CD4-positive, alpha-beta T cell treated with Interleukin-15 for 4 hours (primary cell): ENCODE measurements at regions not wholly inside any gene's neighbourhood (a gene's known extent, or its start where the extent isn't known, plus 50 kb on each side); places are given as distances from the start of the nearest gene placed in this dataset.

Source experiments
- DNase-seq: peaks from one replicate; pipeline ENCODE4 v3.0.0-alpha.2; 2020; ENCODE audit warnings: low spot score

DNA sequence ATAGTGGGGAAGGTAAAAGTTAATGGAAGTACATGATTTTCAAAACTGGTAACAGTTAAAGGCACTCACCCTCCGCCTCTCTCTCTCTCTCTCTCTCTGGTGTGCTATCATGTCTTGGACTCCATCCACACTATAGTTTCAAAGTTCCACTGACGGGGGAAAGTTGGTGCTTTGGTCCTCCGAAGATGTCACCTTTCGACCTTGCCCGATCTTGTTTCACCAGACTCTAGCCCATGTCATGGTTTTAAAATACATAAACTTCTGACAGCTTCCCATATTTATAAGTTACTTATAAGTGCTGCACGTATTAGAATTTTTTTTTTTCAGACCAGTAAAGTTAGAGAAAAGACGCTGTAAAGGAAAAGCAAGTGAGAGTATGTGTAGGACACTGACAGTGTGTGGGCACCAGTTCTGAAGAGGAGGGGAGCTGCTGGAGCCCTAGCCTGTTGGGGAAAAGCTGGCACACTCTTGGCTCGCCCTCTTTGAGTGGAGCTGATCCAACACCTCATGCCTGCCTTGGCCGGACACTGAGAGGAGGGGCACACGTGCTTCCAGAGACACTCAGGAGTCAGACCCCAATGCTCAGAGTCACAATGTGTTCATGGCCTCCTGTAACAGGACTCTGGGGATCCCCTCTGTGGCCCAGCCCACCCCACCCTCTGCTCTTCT, 200.5 kb upstream of the TPM1 start:
- no peak for DNase-seq

DNA sequence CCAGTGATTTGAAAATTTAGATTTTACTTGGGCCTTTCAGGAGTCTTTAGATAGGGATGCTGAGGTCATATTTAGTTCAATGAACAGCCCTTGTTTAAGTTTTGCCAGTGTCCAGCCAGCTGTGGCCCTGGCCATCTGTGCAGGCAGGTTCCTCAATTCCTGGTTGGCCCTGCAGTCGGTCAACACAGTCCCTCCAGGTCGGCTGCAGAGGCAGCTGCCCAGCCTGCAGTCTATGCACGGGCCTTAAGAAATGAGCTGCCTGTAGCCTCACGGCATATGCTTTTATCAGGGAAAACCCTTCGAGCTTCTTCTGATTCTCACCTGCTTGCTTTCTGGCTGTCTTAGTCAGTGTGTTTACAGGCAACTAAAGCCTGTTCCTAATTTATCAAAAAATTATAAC, 199.2 kb upstream of the TPM1 start:
- DNase-seq: no peak

DNA sequence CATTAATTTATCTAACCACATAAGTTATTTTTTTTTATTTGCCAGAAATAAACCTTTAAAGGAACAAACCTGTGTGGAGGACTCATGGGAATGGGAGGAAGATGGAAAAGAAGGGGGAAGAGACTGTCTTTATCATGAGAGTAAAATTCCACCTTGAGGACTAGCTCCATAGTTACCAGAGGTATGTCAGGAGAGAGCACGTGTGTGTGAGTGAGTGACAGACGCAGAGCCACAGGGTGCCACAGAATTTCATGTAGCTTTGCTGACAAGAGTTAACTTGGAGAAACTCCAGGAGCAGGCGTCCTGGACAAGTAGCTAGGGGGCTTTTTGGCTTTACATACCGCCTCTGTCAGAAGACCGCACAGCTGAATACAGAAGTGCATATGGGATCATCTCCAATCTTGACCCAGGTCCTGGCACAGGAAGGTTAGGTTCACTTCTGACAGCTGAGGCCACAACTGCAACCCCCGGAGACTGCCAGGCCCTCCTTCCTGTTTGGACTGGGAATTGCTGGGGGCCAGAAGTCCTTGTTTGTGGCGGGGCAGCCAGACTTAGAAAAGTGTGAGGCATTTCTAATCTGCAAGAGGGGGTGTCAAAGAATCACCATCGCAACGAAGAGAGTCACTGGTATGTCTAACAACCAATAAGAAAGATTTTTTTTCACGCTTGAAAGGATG, 197.8 kb upstream of the TPM1 start:
- no peak for DNase-seq

DNA sequence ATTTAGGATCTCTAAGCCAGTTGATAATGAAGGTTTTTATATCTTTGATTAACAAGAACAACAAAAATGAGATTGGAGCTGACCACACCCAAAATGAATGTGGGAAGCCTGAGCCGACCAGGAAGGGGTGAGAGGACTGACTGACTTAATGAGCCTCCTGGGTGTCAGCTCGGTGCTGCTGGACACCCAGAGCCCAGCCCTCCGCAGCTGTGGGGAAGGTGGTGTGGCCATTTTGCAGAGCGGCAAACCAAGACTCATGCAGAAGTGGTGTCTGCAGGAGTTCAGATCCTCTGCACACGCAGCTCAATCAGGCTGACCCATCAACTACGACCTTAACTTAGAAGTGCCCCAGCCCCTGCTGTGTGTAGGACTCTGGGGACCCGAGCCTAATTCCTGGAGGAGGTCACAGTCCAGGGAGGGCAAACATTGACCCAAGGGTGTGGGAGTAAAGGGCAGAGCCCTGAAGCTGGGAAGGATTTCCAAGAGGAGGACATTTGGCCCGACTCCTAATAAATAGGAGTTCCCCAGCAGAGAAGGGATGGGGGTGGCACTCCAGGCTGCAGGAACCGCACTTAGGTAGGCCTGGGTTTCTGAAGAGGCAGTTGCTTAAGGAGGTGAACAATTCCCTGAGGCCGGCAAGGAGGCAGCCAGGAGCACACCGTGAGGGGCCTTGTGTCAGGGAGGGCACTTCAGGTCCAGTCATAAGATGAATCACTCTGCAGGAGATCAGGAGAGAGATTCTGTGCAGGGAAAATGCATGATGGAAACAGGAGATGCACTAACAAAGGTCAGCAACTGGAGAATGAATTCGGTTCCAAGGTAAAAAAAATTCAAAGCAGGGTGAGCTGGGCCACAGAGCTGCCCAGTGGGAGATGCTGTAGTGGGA, 197.1 kb upstream of the TPM1 start:
- no peak for DNase-seq

DNA sequence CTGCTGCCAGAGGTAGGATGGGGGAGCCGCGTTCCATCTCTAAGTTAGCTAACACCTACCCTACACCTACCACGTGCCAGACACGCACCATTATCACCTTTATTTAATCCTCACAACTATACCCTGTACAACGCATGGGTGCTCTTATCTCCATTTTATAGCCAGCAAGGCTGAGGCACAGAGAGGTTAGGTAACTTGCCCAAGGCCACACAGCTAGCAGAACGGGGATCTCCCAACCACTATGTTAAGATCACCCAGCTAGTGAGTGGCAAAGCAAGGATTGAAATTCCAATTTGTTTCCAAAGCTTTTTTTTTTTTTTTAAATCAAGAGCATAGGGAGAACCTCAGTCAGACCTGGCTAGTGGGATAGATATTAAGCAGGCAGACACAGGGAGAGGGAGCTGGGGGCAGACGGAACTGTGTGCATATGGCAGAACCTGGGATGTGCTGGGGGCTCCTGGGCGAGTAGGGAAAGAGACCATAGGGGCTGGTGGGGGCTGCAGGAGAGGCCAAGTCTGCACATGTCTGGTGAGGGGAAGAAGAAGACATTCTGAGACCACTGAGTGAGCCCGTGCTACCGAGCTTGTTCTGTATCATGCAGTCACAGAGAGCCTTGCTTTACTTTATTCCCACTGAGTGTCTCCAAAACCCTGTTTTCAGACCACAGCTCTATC, 196.3 kb upstream of the TPM1 start:
- no peak for DNase-seq

DNA sequence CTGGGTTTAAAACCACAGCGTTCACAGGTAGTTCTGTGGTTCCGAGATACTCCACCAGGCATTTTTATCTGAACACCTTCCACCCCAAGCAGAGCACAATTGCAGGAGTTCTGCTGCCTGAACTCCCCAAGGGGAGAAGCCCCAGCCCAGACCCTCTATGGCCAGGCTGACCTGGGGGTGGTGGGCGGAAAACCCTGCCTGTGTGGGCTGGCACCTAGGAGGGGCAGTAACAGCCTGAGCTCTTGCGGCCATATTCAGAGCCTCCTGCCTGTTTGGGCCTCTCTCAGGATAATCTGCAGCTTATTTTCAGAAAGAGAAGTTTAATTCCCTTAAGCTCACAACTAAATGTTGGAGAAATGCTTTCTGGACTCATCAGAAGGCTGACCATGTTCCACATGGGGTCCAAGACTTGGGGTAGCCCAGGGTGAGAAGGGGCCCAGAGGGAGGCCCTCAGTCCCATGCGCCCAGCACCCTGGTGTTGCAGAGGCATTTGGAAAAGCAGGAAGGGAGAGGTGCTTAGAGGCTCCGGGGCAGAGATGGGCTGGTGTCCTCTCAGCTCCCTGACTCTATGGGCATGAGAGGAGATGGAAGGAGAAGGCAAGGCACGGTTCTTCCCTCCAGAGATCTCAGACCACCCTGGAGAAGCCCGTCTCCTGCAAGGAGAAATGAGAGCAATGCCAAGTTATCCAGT, 195.6 kb upstream of the TPM1 start:
- no peak for DNase-seq

DNA sequence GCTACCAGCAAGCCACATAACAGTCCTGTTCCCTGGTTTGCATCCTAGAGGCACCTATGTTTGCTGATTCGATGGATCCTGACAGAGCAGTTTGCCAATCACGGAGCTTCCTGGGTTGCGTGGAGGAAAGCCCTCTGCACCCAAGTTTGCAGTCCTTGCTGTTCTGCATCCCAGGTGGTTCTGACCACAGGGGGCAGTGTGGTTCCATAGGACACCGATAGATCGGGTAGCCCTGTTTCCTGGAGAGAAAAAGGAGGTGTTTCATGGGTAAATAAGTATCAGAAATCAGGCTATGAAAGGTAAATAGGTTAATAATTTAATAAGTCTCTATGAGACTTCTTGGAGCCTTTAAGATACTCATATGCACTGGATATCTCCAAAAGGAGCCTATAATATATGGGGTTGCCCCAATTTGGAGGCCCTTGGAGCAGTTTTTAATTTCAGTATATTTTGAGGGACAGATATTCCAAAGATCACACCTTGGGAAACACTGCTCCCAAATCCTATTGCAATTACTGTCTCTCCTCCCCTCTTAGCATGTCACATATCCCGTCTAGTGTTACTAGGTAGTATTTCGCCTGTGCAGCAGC, 194.6 kb upstream of the TPM1 start:
- DNase-seq: peak; percentile 23

DNA sequence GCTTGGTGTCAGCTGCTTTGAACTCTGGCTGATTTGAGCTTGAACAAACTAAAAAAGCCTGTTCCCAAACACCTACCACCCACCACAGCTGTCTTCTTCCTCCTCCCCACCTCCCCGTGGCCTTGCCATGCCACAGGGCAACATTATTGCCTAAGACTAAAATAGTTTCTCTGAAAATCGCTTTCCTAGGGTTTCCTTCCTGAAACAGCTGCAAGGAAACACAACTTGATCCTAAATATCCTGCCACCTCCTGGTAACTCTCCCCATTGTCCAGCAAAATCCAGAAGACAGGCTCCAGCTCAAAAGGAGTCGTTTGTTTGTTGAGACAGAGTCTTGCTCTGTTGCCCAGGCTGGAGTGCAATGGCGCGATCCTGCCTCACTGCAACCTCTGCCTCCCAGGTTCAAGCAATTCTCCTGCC, 193.9 kb upstream of the TPM1 start:
- DNase-seq: no peak

DNA sequence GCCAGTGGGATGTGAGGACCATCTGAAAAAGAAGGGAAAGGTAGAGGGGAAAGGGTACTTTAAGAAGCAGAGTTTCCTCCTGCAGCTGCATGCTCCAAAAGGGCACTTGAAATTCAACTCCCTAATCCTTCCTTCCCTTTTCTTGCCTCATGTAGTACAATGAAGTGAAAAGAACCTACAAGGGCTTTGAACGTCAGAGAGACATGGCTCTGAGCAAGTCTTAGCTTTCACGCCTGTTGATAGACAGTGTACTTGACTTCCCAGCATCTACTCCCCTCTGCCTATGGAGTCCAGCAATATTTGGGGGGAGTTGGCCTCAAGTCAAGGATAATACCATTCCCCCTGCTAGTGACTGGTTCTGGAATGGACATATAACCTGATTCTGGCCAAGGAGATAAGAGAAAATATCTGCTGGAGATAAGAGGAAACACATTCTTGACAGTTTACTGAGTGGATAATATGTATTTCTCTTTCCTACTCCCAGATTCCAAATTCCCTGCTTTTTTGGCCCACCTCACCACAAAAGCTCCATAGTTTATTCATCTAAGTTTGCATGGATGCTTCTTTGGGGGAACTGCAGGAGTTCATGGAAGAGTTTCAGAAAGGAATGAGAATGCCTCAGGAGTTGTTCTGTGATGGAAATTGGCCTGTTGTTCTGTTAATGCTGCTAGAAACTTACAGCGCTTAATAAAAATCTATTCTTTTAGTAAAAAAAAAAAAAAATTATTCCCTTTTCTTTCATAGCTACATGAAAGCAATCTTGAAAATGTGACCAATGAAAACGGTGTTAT, 193.0 kb upstream of the TPM1 start:
- DNase-seq: no peak

DNA sequence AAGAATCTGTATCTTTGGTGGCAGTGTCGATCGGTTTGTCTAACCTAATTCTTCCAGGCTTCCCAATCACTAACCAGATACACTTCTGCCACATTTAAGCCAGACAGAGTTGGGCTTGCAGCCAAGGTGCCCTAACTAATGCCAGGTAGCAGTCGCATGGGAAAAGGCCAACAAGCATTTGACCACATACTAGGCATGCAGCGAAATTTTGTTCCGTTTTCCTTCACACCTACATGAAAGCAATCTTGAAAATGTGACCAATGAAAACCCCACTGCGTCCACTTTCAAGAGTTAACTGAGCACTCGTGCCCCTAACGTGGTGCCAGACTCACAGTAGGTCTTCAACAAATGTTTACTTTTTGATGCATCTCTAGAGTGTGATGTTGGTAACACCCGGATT, 192.2 kb upstream of the TPM1 start:
- DNase-seq: no peak

DNA sequence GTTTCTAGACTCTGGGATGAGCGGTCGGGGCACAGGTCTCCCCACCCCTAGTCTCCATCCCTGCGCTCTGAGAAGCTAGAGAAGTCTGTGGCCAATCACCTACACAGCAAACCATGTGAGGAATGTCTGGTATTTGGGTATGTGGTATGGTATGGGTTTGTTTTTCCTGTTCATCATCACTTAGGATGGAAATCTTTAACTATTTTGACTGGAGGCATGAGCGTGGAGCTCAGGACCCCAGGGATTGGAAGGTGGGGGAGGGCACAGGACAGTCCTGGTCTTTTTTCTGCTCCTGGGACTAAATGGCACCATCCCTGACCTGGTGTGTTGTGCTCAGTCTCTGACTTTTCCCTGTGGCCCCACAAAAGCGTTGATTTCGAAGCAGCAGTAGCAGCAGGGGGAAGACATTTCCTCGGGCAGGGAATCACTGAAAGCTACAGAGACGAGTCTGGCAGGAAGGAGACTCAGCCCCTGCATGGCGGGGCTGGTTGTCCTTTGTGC, 191.7 kb upstream of the TPM1 start:
- DNase-seq: no peak

DNA sequence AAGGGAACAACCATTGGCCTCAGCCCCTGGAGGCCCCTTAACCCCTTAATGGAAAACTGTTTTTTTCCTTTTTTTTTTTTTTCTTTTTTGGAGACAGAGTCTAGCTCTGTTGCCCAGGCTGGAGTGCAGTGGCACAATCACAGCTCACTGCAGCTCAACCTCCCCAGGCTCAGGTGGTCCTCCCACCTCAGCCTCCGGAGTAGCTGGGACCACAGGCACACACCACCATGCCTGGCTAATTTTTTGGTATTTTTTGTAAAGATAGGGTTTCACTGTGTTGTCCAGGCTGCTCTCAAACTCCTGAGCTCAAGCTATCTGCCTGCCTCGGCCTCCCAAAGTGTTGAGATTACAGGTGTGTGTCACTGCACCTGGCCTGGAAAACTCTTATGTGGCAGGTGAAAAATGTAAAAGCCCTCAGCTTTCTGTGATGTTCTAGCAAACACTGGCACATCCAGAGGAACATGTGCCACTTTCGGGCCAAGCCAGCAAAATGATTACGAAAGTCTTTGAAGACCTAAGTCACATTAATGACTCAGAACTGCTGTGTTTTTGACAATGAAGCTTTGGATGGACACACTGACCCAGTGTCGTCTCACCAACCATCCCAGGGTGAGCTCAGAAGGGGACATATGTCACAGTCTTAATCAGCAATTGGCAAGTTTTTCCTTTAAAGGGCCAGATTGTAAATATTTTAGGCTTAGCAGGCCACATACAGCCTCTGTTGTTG, 189.3 kb upstream of the TPM1 start:
- DNase-seq: no peak

DNA sequence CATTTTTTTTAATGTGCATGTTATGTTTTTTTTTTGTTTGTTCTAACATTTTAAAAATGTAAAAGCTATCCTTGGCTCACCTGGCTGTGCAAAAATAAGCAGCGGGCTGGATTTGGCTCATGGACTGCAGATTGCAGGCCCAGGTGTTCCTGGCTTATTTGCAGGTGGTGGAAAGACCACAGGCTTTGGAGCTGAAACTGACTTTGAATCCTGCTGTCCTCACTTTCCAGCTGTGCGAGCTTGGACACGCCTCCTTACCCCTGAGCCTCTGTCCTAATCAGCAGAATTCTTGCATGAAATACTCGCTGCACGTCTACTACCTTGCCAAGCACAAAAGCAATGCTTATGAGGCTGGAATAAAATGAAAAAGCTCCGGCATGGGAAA, 188.7 kb upstream of the TPM1 start:
- DNase-seq: no peak

DNA sequence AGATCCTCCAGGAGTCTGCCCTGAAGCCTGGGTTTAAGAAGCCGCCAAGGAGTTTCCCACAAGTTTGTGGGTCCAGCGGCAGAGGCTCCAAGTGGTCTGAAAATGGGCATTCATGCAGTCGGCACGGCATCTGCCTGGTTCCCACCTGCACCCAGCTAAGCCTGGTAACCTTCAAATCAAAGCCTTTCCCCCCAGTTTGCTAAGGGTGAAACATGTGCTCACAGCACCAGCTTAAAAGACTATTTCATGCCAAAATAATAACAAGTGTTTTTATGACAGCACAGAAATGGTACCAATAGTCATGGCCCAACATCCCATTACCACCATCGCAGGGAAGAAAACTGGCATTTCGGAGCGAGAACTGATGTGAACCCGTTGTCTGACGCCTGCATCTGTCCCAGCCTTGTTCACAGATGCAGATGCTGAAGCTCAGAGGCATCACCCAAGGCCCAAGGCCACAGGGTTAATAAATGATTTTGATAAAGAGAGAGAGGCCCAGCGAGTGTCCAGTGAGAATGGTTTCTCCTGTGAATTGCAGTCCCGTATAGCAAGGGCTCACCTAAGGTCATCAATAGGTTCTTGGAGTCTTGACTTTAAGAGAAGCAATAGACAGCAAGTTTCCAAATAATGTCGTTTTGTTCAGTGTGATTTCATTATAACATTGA, 188.0 kb upstream of the TPM1 start:
- no peak for DNase-seq

DNA sequence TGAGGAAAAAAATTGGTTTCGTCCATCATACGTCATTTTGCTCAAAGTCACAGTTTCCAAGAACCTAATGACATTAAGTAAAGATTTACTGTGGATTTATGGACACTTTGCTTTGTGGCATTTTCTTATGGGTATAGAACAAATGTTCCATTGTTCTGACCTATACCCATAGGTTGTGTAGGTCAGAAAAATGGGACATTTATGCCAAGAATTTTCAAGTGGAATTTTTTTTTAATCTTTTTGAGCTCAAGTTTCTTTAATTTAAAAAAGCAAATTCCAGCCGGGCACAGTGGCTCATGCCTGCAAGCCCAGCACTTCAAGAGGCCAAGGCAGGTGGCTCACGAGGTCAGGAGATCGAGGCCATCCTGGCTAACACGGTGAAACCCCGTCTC, 187.5 kb upstream of the TPM1 start:
- DNase-seq: no peak

DNA sequence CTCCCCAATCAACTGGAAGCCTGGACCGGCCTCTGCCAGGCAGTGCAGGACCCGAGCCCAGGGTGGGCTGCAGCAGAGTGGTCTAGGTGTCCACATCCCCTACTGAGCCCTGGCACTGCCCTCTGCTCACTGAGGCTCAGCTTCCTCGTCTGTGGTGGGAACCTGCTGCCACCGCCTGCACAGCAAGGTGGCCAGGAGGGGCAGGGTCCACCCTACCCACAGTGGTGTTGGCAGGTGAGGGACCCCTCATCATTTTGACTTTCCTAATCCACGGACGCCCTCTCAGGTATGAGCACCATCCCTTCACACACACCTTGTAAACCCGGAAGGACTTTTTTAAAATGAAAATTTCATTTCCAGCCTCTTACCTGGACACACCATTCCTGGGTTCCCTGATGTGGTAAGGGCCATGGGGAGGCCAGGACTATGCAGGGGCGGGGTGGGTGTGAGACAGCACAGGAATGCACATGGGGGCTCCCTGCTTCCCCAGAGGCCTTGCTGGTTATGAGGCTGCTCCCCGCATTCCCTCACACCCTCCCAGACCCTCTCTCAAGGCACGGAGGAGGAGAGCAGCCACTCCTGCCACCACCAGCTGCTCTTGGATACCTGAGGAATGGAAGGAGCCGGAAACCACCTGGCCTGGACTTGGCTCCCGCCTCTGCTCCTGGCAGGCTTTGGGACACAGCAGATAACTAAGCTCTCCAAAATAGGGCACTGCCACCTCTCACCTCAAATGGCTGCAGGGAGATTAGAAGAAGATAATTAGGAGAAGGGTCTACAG, 185.9 kb upstream of the TPM1 start:
- DNase-seq: no peak

DNA sequence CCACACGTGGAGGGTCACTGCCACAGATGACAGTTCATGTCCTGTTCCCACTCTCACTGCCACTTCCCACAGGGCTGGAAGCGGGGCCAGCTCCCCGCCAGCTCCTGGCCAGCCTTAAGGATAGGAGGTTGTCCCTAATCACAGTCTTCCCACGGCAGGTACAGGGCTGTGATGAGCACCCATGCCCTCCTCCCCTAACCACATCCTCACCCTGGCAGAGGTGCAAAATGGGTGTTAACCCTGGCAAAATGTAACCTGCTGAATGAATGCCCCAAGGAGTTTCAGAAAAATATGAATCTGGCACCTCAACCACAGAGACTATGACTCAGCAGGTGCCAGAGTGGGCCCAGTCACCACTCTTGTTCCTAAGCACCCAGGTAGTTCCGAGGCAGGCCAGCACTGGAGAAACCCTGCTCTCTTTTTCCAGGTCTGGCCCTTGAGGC, 185.1 kb upstream of the TPM1 start:
- peak; percentile 2 for DNase-seq

DNA sequence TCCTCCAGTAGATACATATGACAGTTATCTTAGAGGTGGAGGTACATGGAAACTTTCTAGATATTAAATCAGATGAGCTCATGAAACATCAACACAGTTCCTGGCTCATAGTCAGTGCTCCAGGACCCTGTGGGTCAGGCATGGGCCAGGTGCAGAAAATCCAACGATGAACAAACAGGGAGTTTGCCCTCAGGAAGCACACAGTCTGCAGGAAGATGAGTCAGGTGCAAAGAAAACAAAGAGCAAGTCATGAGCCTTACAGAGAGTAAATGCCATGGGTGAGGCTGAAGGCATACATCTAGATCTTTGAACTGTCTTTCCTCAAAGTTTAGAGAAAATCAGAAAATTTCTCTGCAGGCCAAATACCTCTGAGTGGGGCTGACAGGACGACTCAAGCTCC, 184.2 kb upstream of the TPM1 start:
- DNase-seq: no peak
